DLD1 (cell line): ENCODE measurements at regions not wholly inside any gene's neighbourhood (a gene's known extent, or its start where the extent isn't known, plus 50 kb on each side); places are given as distances from the start of the nearest gene placed in this dataset.
"Not testable (repeated sequence)": the region's sequence is repeated elsewhere in the genome, so short reads cannot be mapped to it uniquely, and the experiment has no call there.

Source experiments
- in situ Hi-C: cut with HindIII; loops from 2 replicates; pipeline ENCODE4 v1.10.0; 2017; ENCODE audit warnings: low sequenced_read_pairs

- in situ Hi-C loops: not testable (repeated sequence)
Measured at GRCh38 chr1:228796945-228797344, 61.7 kb downstream of the RHOU start.

- in situ Hi-C loops: no loop called here
Measured at GRCh38 chr1:228798035-228798434, 62.8 kb downstream of the RHOU start.

GRCh38 chr1:228798548-228798947 is 63.3 kb downstream of the RHOU start:
- in situ Hi-C loops: no loop called here

GRCh38 chr1:228799924-228800323 is 64.6 kb downstream of the RHOU start:
- in situ Hi-C loops: no loop called here

- in situ Hi-C loops: no loop called here
Measured at GRCh38 chr1:228801068-228801467, 65.8 kb downstream of the RHOU start.

GRCh38 chr1:228802386-228803220 is 67.3 kb downstream of the RHOU start:
- in situ Hi-C loops: no loop called here

- in situ Hi-C loops: no loop called here
Measured at GRCh38 chr1:228803421-228803820, 68.1 kb downstream of the RHOU start.

- in situ Hi-C loops: no loop called here
Measured at GRCh38 chr1:228804173-228804572, 68.9 kb downstream of the RHOU start.

GRCh38 chr1:228804640-228805413 is 69.5 kb downstream of the RHOU start:
- in situ Hi-C loops: no loop called here

GRCh38 chr1:228807904-228808605 is 72.8 kb downstream of the RHOU start:
- in situ Hi-C loops: no loop called here

GRCh38 chr1:228809621-228810394 is 74.5 kb downstream of the RHOU start:
- in situ Hi-C loops: no loop called here

GRCh38 chr1:228810395-228810758 is 75.1 kb downstream of the RHOU start:
- in situ Hi-C loops: no loop called here

GRCh38 chr1:228810878-228811711 is 75.8 kb downstream of the RHOU start:
- in situ Hi-C loops: no loop called here

GRCh38 chr1:228811712-228812305 is 76.5 kb downstream of the RHOU start:
- in situ Hi-C loops: no loop called here

- in situ Hi-C loops: no loop called here
Measured at GRCh38 chr1:228812961-228813360, 77.7 kb downstream of the RHOU start.

- in situ Hi-C loops: no loop called here
Measured at GRCh38 chr1:228814176-228814575, 78.9 kb downstream of the RHOU start.

GRCh38 chr1:228818296-228818695 is 83.0 kb downstream of the RHOU start:
- in situ Hi-C loops: no loop called here

GRCh38 chr1:228818928-228819630 is 83.8 kb downstream of the RHOU start:
- in situ Hi-C loops: no loop called here

- in situ Hi-C loops: no loop called here
Measured at GRCh38 chr1:228821252-228821651, 86.0 kb downstream of the RHOU start.
